MM.1S (cell line): ENCODE measurements at regions not wholly inside any gene's neighbourhood (a gene's known extent, or its start where the extent isn't known, plus 50 kb on each side); places are given as distances from the start of the nearest gene placed in this dataset.
"Not testable (repeated sequence)": the region's sequence is repeated elsewhere in the genome, so short reads cannot be mapped to it uniquely, and the experiment has no call there.

Experiments used
- CTCF ChIP-seq: fragments of 300-600 bp; sonication (generic); IDR thresholded peaks from 2 replicates; pipeline ENCODE4 v1.5.1; 2016; ENCODE audit warnings: antibody characterized with exemption, low read length, mixed read lengths
- EZH2 ChIP-seq: fragments of 300-600 bp; sonication (generic); optimal IDR thresholded peaks from 2 replicates; pipeline ENCODE3; 2017; ENCODE audit warnings: low read depth, mild to moderate bottlenecking, antibody characterized with exemption, low read length, mixed read lengths
- EZH2phosphoT487 ChIP-seq: fragments of 300-600 bp; sonication (generic); IDR thresholded peaks from 2 replicates; pipeline ENCODE4 v1.6.1; 2018; ENCODE audit warnings: antibody characterized with exemption, low read length

- not testable (repeated sequence) for TF ChIP-seq EZH2, CTCF, EZH2phosphoT487
Observed at GRCh38 chr15:24145070-24145469, 458.0 kb upstream of the NDN start.
